ENCODE measurements at regions not wholly inside any gene's neighbourhood (a gene's known extent, or its start where the extent isn't known, plus 50 kb on each side); places are given as distances from the start of the nearest gene placed in this dataset.

GRCh38 chr7:94276027-94276426 lies 118.7 kb upstream of the COL1A2 start:
- DNase-seq (ENCODE audit: low spot score): no peak

GRCh38 chr7:94276795-94277194 lies 117.9 kb upstream of the COL1A2 start:
- DNase-seq (ENCODE audit: low spot score): no peak

- no peak for DNase-seq (ENCODE audit: low spot score)
Measured at GRCh38 chr7:94277236-94277635, 117.5 kb upstream of the COL1A2 start.

GRCh38 chr7:94280851-94281250 lies 113.8 kb upstream of the COL1A2 start:
- DNase-seq (ENCODE audit: low spot score): no peak

- no peak for DNase-seq (ENCODE audit: low spot score)
Measured at GRCh38 chr7:94284104-94284503, 110.6 kb upstream of the COL1A2 start.

GRCh38 chr7:94286111-94286510 lies 108.6 kb upstream of the COL1A2 start:
- no peak for DNase-seq (ENCODE audit: low spot score)

GRCh38 chr7:94288096-94288495 lies 106.6 kb upstream of the COL1A2 start:
- no peak for DNase-seq (ENCODE audit: low spot score)

- peak; percentile 59 for DNase-seq (ENCODE audit: low spot score)
Measured at GRCh38 chr7:94289071-94289470, 105.6 kb upstream of the COL1A2 start.

- DNase-seq (ENCODE audit: low spot score): no peak
Measured at GRCh38 chr7:94294471-94295131, 100.1 kb upstream of the COL1A2 start.

GRCh38 chr7:94295850-94296249 lies 98.8 kb upstream of the COL1A2 start:
- peak; percentile 14 for DNase-seq (ENCODE audit: low spot score)

- no peak for DNase-seq (ENCODE audit: low spot score)
Measured at GRCh38 chr7:94296881-94297280, 97.8 kb upstream of the COL1A2 start.

- peak; percentile 56 for DNase-seq (ENCODE audit: low spot score)
Measured at GRCh38 chr7:94297397-94297838, 97.3 kb upstream of the COL1A2 start.

- DNase-seq (ENCODE audit: low spot score): peak; percentile 18
Measured at GRCh38 chr7:94298943-94299342, 95.8 kb upstream of the COL1A2 start.

GRCh38 chr7:94300176-94300835 lies 94.4 kb upstream of the COL1A2 start:
- no peak for DNase-seq (ENCODE audit: low spot score)

GRCh38 chr7:94301024-94301586 lies 93.6 kb upstream of the COL1A2 start:
- peak; percentile 78 for DNase-seq (ENCODE audit: low spot score)

- no peak for DNase-seq (ENCODE audit: low spot score)
Measured at GRCh38 chr7:94303118-94303517, 91.6 kb upstream of the COL1A2 start.

- DNase-seq (ENCODE audit: low spot score): peak; percentile 20
Measured at GRCh38 chr7:94303695-94304094, 91.0 kb upstream of the COL1A2 start.

GRCh38 chr7:94304878-94305277 lies 89.8 kb upstream of the COL1A2 start:
- no peak for DNase-seq (ENCODE audit: low spot score)

GRCh38 chr7:94305836-94306235 lies 88.9 kb upstream of the COL1A2 start:
- DNase-seq (ENCODE audit: low spot score): no peak

- DNase-seq (ENCODE audit: low spot score): no peak
Measured at GRCh38 chr7:94307399-94308048, 87.2 kb upstream of the COL1A2 start.

- DNase-seq (ENCODE audit: low spot score): no peak
Measured at GRCh38 chr7:94311515-94311914, 83.2 kb upstream of the COL1A2 start.

- no peak for DNase-seq (ENCODE audit: low spot score)
Measured at GRCh38 chr7:94313926-94314325, 80.8 kb upstream of the COL1A2 start.
